Parathyroid adenoma (tissue), 2 donors: ENCODE measurements at regions not wholly inside any gene's neighbourhood (a gene's known extent, or its start where the extent isn't known, plus 50 kb on each side); places are given as distances from the start of the nearest gene placed in this dataset.
"Not testable (repeated sequence)": the region's sequence is repeated elsewhere in the genome, so short reads cannot be mapped to it uniquely, and the experiment has no call there.

Experiments used
- H2AFZ ChIP-seq: fragments of 300-600 bp; sonication (generic); one replicate; pipeline ENCODE4 v1.7.0; 2017; ENCODE audit warnings: antibody characterized with exemption, mild to moderate bottlenecking
- H3K27ac ChIP-seq: fragments of 300-600 bp; sonication (generic); one replicate; pipeline ENCODE4 v1.7.0; 2017
- H3K27me3 ChIP-seq: fragments of 300-600 bp; sonication (generic); one replicate; pipeline ENCODE4 v1.7.0; 2017; ENCODE audit warnings: low read length; ENCODE audit not compliant: control insufficient read depth, insufficient read depth
- H3K36me3 ChIP-seq: fragments of 300-600 bp; sonication (generic); one replicate; pipeline ENCODE4 v1.7.0; 2017; ENCODE audit warnings: low read length; ENCODE audit not compliant: control insufficient read depth, insufficient read depth
- H3K4me1 ChIP-seq: fragments of 300-600 bp; sonication (generic); one replicate; pipeline ENCODE4 v1.7.0; 2017; ENCODE audit warnings: control low read depth
- H3K4me2 ChIP-seq: fragments of 300-600 bp; sonication (generic); one replicate; pipeline ENCODE4 v1.7.0; 2017; ENCODE audit warnings: low read length
- H3K4me3 ChIP-seq: fragments of 300-600 bp; sonication (generic); one replicate; pipeline ENCODE4 v1.7.0; 2017; ENCODE audit warnings: low read depth, low read length
- H3K79me2 ChIP-seq: fragments of 300-600 bp; sonication (generic); one replicate; pipeline ENCODE4 v1.7.0; 2017; ENCODE audit warnings: control low read depth
- H3K9ac ChIP-seq: fragments of 300-600 bp; sonication (generic); one replicate; pipeline ENCODE4 v1.7.0; 2017; ENCODE audit warnings: mild to moderate bottlenecking
- H3K9me3 ChIP-seq: fragments of 300-600 bp; sonication (generic); one replicate; pipeline ENCODE4 v1.7.0; 2017; ENCODE audit warnings: low read length; ENCODE audit not compliant: control insufficient read depth
- CTCF ChIP-seq: fragments of 300-600 bp; sonication (generic); IDR thresholded peaks from one replicate; pipeline ENCODE4 v1.7.0; 2017; ENCODE audit warnings: antibody characterized with exemption, mild to moderate bottlenecking
- donor health status: primary hyperparathyroidism.

- Histone ChIP-seq H3K4me1 (no peaks in the 10 kb centered on the region), H3K27me3 (no peaks in the 10 kb centered on the region), H3K36me3 (no peaks in the 10 kb centered on the region), H3K4me3 (no peak overlapping the region), H3K9me3 (no peaks in the 10 kb centered on the region), H3K27ac (no peak overlapping the region), H3K4me2 (no peak overlapping the region), H3K9ac (no peak overlapping the region), H3K79me2 (no peaks in the 10 kb centered on the region), H2AFZ (no peak overlapping the region)
- TF ChIP-seq CTCF: no peak
Measured at GRCh38 chr18:1778496-1779178, 792.7 kb downstream of the METTL4 start.

GRCh38 chr18:1779587-1779986 is 791.7 kb downstream of the METTL4 start:
- Histone ChIP-seq H3K79me2 (no peaks in the 10 kb centered on the region), H3K36me3 (no peaks in the 10 kb centered on the region), H3K27ac (no peak overlapping the region), H3K4me3 (no peak overlapping the region), H3K9ac (no peak overlapping the region), H3K27me3 (no peaks in the 10 kb centered on the region), H3K4me2 (no peak overlapping the region), H3K9me3 (no peaks in the 10 kb centered on the region), H2AFZ (no peak overlapping the region), H3K4me1 (no peaks in the 10 kb centered on the region)
- TF ChIP-seq CTCF: no peak

GRCh38 chr18:1784113-1784512 is 787.2 kb downstream of the METTL4 start:
- no peak overlapping the region for H3K4me2 ChIP-seq

GRCh38 chr18:1785980-1786379 is 785.3 kb downstream of the METTL4 start:
- H3K4me2 ChIP-seq, H3K9me3 ChIP-seq, H3K79me2 ChIP-seq, H3K27me3 ChIP-seq, H3K4me3 ChIP-seq, H3K4me1 ChIP-seq, H2AFZ ChIP-seq, H3K36me3 ChIP-seq, H3K9ac ChIP-seq, H3K27ac ChIP-seq: not testable (repeated sequence)

More at GRCh38 chr18:1784113-1784512, 787.2 kb downstream of the METTL4 start:
- Histone ChIP-seq H3K4me1 (no peaks in the 10 kb centered on the region), H3K27me3 (no peaks in the 10 kb centered on the region), H2AFZ (no peak overlapping the region), H3K79me2 (no peaks in the 10 kb centered on the region), H3K4me3 (no peak overlapping the region), H3K9me3 (no peaks in the 10 kb centered on the region), H3K27ac (no peak overlapping the region), H3K9ac (no peak overlapping the region), H3K36me3 (no peaks in the 10 kb centered on the region)
- no peak for TF ChIP-seq CTCF

GRCh38 chr18:1796636-1797035 is 774.7 kb downstream of the METTL4 start:
- no peak overlapping the region for H3K4me2 ChIP-seq
- H3K4me3 ChIP-seq: no peak overlapping the region
- H3K4me1 ChIP-seq: no peaks in the 10 kb centered on the region
- no peaks in the 10 kb centered on the region for H3K79me2 ChIP-seq
- no peak for TF ChIP-seq CTCF
- H3K9ac ChIP-seq: no peak overlapping the region
- H2AFZ ChIP-seq: no peak overlapping the region
- no peaks in the 10 kb centered on the region for H3K27me3 ChIP-seq
- H3K27ac ChIP-seq: no peak overlapping the region
- H3K36me3 ChIP-seq: no peaks in the 10 kb centered on the region
- H3K9me3 ChIP-seq: no peaks in the 10 kb centered on the region
